ENCODE measurements at regions not wholly inside any gene's neighbourhood (a gene's known extent, or its start where the extent isn't known, plus 50 kb on each side); places are given as distances from the start of the nearest gene placed in this dataset.

DNA sequence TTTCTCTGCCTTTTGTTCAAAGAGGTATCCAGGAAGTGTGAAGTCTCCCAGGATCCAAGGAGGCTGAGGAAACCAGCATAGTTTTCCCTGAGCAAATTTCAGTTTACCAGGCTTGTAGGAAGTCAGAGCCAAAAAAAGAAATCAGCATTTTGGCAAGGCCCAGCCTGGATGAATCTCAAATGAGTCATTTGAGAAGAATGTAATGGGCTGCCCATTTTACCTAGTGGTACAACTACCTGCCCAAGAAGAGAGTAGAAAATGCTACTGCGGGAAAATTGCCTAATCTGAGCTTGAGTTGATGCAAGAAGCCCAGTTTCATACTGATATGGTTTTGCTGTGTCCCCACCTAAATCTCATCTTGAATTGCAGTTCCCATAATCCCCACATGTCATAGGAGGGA, 284.1 kb upstream of the ZNF507 start:
- no peaks in the 10 kb centered on the region for H3K27me3 ChIP-seq (ENCODE audit: control insufficient read depth, extremely low read depth, insufficient read depth, low read length)

GRCh38 chr19:32063601-32064000, 281.8 kb upstream of the ZNF507 start:
- H3K27ac ChIP-seq (ENCODE audit: control insufficient read depth, insufficient read depth, low read length): no peak overlapping the region
- H3K9me1 ChIP-seq (ENCODE audit: control insufficient read depth, extremely low read depth, insufficient read depth, low read length): no peaks in the 10 kb centered on the region
- H2AFZ ChIP-seq (ENCODE audit: control insufficient read depth, low read length): no peak overlapping the region
- no peak overlapping the region for H3K9ac ChIP-seq (ENCODE audit: control insufficient read depth, extremely low read depth, insufficient read depth, low read length)
- H3K4me3 ChIP-seq (ENCODE audit: control insufficient read depth in 2 of 3, extremely low read depth in 1 of 3, insufficient read depth in 2 of 3, low read depth in 1 of 3, low read length in 3 of 3): no peak overlapping the region
- no peaks in the 10 kb centered on the region for H3K79me2 ChIP-seq (ENCODE audit: control insufficient read depth, insufficient read depth, low read length)
- no peaks in the 10 kb centered on the region for H3K36me3 ChIP-seq (ENCODE audit: control insufficient read depth in 2 of 2, extremely low read depth in 1 of 2, insufficient read depth in 2 of 2, low read length in 2 of 2)
- no peaks in the 10 kb centered on the region for H4K20me1 ChIP-seq (ENCODE audit: control insufficient read depth, extremely low read depth, insufficient read depth, low read length)
- H3K27me3 ChIP-seq (ENCODE audit: control insufficient read depth, extremely low read depth, insufficient read depth, low read length): no peaks in the 10 kb centered on the region
- peaks cover 4% of the 10 kb centered on the region for H3K9me3 ChIP-seq (ENCODE audit: control insufficient read depth, low read depth, low read length)
- no peak overlapping the region for H3K4me2 ChIP-seq (ENCODE audit: control insufficient read depth, extremely low read depth, insufficient read depth, low read depth, low read length)
- no peaks in the 10 kb centered on the region for H3K4me1 ChIP-seq (ENCODE audit: control insufficient read depth, extremely low read depth, insufficient read depth, low read length)
- TF ChIP-seq, protein P1, sequence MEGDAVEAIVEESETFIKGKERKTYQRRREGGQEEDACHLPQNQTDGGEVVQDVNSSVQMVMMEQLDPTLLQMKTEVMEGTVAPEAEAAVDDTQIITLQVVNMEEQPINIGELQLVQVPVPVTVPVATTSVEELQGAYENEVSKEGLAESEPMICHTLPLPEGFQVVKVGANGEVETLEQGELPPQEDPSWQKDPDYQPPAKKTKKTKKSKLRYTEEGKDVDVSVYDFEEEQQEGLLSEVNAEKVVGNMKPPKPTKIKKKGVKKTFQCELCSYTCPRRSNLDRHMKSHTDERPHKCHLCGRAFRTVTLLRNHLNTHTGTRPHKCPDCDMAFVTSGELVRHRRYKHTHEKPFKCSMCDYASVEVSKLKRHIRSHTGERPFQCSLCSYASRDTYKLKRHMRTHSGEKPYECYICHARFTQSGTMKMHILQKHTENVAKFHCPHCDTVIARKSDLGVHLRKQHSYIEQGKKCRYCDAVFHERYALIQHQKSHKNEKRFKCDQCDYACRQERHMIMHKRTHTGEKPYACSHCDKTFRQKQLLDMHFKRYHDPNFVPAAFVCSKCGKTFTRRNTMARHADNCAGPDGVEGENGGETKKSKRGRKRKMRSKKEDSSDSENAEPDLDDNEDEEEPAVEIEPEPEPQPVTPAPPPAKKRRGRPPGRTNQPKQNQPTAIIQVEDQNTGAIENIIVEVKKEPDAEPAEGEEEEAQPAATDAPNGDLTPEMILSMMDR (optimal IDR thresholded peaks at IDR 0.05 in 1 of 3, IDR thresholded peaks at IDR 0.05 in 1 of 3, conservative IDR thresholded peaks at IDR 0.05 in 1 of 3; ENCODE audit: extremely low read depth in 1 of 3, insufficient read depth in 2 of 3, low read length in 3 of 3): no peak
- no peak for TF ChIP-seq EZH2 (IDR thresholded peaks at IDR 0.05; ENCODE audit: low read length)
- dilution Hi-C loops (cut with MboI; ENCODE audit: extremely low pct_ligation_motif_present, low sequenced_read_pairs): no loop called here
- no peak for FAIRE-seq
- DNase-seq (ENCODE audit: low read depth, low spot score): no peak

More for the DNA sequence above, 284.1 kb upstream of the ZNF507 start:
- H3K79me2 ChIP-seq (ENCODE audit: control insufficient read depth, insufficient read depth, low read length): no peaks in the 10 kb centered on the region
- no peak for DNase-seq (ENCODE audit: low read depth, low spot score)
- dilution Hi-C loops (cut with MboI; ENCODE audit: extremely low pct_ligation_motif_present, low sequenced_read_pairs): no loop called here
- no peak for FAIRE-seq
- no peaks in the 10 kb centered on the region for H4K20me1 ChIP-seq (ENCODE audit: control insufficient read depth, extremely low read depth, insufficient read depth, low read length)
- no peak overlapping the region for H3K4me3 ChIP-seq (ENCODE audit: control insufficient read depth in 2 of 3, extremely low read depth in 1 of 3, insufficient read depth in 2 of 3, low read depth in 1 of 3, low read length in 3 of 3)
- H2AFZ ChIP-seq (ENCODE audit: control insufficient read depth, low read length): no peak overlapping the region
- peaks cover 2% of the 10 kb centered on the region for H3K9me3 ChIP-seq (ENCODE audit: control insufficient read depth, low read depth, low read length)
- no peak overlapping the region for H3K27ac ChIP-seq (ENCODE audit: control insufficient read depth, insufficient read depth, low read length)
- H3K4me2 ChIP-seq (ENCODE audit: control insufficient read depth, extremely low read depth, insufficient read depth, low read depth, low read length): no peak overlapping the region
- H3K9ac ChIP-seq (ENCODE audit: control insufficient read depth, extremely low read depth, insufficient read depth, low read length): no peak overlapping the region
- no peaks in the 10 kb centered on the region for H3K36me3 ChIP-seq (ENCODE audit: control insufficient read depth in 2 of 2, extremely low read depth in 1 of 2, insufficient read depth in 2 of 2, low read length in 2 of 2)
- TF ChIP-seq, protein P1 (optimal IDR thresholded peaks at IDR 0.05 in 1 of 3, IDR thresholded peaks at IDR 0.05 in 1 of 3, conservative IDR thresholded peaks at IDR 0.05 in 1 of 3; ENCODE audit: extremely low read depth in 1 of 3, insufficient read depth in 2 of 3, low read length in 3 of 3): no peak
- no peak for TF ChIP-seq EZH2 (IDR thresholded peaks at IDR 0.05; ENCODE audit: low read length)
- H3K9me1 ChIP-seq (ENCODE audit: control insufficient read depth, extremely low read depth, insufficient read depth, low read length): no peaks in the 10 kb centered on the region
- no peaks in the 10 kb centered on the region for H3K4me1 ChIP-seq (ENCODE audit: control insufficient read depth, extremely low read depth, insufficient read depth, low read length)

Measured in keratinocyte (primary cell).